ENCODE measurements at regions not wholly inside any gene's neighbourhood (a gene's known extent, or its start where the extent isn't known, plus 50 kb on each side); places are given as distances from the start of the nearest gene placed in this dataset.

DNA sequence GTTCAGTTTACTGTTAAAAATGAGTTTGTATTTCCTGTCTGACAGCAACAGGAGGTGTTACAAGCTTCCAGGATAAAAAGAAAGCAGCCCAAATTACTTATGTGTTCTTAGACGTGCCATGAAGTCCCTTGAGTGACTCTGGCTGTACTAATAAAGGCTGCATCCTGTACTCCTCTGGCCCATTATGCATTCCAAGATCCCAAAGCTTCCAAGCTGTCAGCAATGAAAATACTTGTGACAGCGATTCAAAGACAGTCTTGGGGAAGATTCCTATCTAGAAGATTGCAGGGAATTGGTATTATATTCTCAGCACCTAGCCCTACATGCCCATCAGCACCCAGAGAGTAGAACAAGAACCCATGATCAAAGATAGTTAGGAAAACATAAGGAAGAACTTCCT, 281.6 kb upstream of the TRPC7 start:
- TF ChIP-seq, protein P1, sequence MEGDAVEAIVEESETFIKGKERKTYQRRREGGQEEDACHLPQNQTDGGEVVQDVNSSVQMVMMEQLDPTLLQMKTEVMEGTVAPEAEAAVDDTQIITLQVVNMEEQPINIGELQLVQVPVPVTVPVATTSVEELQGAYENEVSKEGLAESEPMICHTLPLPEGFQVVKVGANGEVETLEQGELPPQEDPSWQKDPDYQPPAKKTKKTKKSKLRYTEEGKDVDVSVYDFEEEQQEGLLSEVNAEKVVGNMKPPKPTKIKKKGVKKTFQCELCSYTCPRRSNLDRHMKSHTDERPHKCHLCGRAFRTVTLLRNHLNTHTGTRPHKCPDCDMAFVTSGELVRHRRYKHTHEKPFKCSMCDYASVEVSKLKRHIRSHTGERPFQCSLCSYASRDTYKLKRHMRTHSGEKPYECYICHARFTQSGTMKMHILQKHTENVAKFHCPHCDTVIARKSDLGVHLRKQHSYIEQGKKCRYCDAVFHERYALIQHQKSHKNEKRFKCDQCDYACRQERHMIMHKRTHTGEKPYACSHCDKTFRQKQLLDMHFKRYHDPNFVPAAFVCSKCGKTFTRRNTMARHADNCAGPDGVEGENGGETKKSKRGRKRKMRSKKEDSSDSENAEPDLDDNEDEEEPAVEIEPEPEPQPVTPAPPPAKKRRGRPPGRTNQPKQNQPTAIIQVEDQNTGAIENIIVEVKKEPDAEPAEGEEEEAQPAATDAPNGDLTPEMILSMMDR (conservative IDR thresholded peaks at IDR 0.05), result no peak
- no peak overlapping the region for H3K27ac ChIP-seq

DNA sequence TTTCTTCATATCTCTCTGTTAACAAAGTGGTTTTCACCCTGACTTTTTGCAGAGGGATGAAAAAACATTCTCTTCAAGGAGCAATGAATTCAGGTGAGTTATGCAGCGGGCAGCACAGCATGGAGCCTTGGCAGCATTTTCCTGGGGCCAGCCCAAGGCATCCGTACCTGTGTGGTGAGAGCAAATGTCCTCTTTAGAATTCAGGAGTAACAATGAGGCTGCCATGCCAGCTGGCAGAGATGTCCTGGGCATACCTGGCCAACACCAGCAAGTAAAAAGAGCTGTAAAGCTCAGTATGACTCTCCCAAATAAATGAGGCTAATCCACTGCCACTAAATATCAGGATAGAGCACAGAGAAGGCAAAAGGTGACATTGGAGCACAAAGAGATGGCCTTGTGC, 277.6 kb upstream of the TRPC7 start:
- TF ChIP-seq, protein P1 (conservative IDR thresholded peaks at IDR 0.05), result no peak
- no peak overlapping the region for H3K27ac ChIP-seq

DNA sequence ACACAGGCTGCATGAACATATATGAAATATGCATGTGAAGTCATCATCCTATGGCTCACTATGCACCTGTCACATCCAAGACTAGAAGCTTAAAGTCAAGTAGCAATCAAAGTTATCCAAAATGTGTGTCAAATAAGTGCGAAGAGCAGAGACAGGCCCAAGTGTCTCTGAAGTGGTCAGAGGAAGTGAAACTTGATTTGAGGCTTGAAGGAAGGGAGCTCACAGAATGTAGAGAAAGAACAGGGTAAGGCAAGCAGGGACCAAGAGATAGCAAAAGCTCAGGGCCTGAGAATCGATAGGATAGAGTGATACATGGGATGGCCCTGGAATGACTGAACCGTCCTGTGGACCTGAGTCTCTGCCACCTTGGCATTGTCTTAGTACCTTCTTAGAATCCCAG, 274.3 kb upstream of the TRPC7 start:
- TF ChIP-seq, protein P1 (conservative IDR thresholded peaks at IDR 0.05), result no peak
- no peak overlapping the region for H3K27ac ChIP-seq

DNA sequence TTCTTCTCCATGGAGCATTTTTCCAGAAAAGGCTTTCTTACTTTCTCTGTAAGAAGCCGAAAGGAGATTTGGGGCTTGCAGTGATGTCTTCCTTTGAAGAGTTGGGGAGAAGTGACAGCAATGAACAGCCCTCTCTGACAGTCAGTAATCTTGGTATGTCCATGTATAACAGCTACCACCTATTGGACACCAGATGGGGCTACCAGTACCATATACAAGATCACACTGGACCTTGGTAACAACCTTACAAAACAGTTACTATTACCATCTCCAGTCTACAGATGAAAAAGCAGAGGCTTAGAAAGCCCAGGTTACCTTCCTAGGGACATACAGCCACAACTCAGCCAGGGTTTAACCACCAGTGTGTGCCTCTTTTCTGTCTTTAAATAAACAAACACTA, 272.7 kb upstream of the TRPC7 start:
- TF ChIP-seq, protein P1 (conservative IDR thresholded peaks at IDR 0.05), result no peak; the same call in 1 of the 2 replicates
- no peak overlapping the region for H3K27ac ChIP-seq

DNA sequence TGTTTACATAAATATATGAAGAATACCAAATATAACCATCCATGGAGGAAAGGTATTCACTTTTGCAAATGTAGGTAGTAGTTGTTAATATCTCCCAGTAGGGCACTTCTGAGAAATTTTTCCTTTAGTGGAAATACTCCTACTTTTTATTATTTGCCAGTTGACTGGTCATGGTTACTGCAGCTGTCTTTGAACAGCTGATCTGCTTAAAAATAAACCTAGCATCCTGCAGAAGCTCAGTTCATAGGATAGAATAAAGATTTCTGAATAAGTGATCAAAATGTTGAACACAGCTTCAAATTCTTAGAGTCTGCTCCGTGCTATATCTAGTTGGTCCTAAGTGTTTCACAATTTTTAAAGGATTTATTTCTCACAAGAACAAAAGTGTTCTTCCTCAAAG, 270.7 kb upstream of the TRPC7 start:
- TF ChIP-seq, protein P1 (conservative IDR thresholded peaks at IDR 0.05), result no peak
- H3K27ac ChIP-seq, result no peak overlapping the region

DNA sequence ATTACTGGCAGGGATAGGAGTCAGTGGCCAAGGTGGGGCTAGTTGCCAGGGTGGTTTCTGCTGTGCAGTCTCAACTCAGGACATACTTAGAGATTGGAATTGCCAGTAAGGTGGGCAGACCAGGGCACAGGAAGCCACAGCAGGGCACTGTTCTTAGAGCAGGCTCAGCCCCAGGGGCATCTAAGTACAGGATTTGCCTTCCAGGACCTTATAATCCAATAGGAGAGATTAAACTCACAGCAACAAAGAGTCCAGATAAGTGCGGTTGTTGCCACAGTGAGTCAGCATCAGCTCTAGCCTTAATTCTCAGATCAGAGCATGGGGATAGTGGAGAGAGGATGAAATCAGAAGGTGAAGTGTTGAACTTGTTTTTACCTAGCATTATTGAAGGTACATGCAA, 265.8 kb upstream of the TRPC7 start:
- TF ChIP-seq, protein P1 (conservative IDR thresholded peaks at IDR 0.05), result no peak
- no peak overlapping the region for H3K27ac ChIP-seq

DNA sequence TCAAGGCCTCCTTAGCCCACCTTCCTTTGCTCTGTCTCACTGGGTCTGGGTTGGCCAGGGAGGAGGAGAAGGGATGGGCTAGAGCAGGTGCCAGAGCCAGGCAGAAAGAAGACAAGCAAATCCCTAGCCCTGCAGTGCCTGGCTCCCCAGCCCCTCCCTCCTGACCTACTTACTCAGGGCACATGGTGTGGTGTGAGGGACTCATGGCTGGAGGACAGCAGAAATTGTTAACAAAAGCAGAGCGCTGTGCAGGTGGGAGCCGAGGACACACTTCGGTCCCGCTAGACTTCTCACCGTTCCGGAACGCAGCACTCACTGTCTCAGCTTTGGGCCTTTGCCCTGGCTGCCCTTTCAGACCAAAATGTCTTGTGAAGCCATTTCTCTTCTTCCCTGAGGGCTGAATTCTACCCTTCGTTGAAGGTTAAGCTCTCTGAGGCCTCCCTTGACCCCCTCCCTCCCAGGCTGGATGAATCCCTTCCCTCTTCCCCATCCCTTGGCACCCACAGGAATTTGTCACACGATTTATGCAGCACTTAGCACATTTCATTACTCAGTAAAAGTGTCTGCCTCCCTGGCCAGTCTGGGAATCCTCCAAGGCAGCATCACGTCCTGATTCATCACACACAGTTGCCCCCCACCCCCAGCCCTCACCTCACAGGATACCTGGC, 263.9 kb upstream of the TRPC7 start:
- TF ChIP-seq, protein P1 (conservative IDR thresholded peaks at IDR 0.05), result no peak
- H3K27ac ChIP-seq, result no peak overlapping the region
